Thoracic aorta (tissue), 2 donors: ENCODE measurements at regions not wholly inside any gene's neighbourhood (a gene's known extent, or its start where the extent isn't known, plus 50 kb on each side); places are given as distances from the start of the nearest gene placed in this dataset.

Experiments used
- ATAC-seq: fragments of 150-250 bp; one replicate; pipeline ENCODE4 v1.8.0; 2017; ENCODE audit warnings: low read depth; ENCODE audit not compliant: insufficient number of reproducible peaks, low FRiP score
- DNase-seq: peaks from one replicate; pipeline ENCODE4 v3.0.0-alpha.2; 2020; ENCODE audit warnings: low spot score
- H3K27ac ChIP-seq, 2 donors: fragments of 200-600 bp; sonication (generic); 1 replicate in 1 of 2; 2 replicates in 1 of 2; pipeline ENCODE4 v1.5.1; 2016; ENCODE audit warnings: mild to moderate bottlenecking in 2 of 2, moderate library complexity in 2 of 2
- H3K27me3 ChIP-seq: fragments of 200-600 bp; sonication (generic); replicated peaks from 2 replicates; pipeline ENCODE4 v1.6.0; 2016; ENCODE audit warnings: mild to moderate bottlenecking; ENCODE audit not compliant: insufficient read depth
- H3K36me3 ChIP-seq: fragments of 200-600 bp; sonication (generic); one replicate; pipeline ENCODE4 v1.5.1; 2016
- H3K4me1 ChIP-seq, 2 donors: fragments of 200-600 bp; sonication (generic); 1 replicate in 1 of 2; 2 replicates in 1 of 2; pipeline versions ENCODE4 v1.5.1 to v1.6.0; 2016; ENCODE audit warnings: low read depth in 2 of 2, mild to moderate bottlenecking in 1 of 2; ENCODE audit not compliant: control insufficient read depth in 1 of 2
- H3K4me3 ChIP-seq: fragments of 200-600 bp; sonication (generic); 2 replicates; pipeline ENCODE4 v1.5.1; 2016; ENCODE audit warnings: mild to moderate bottlenecking
- H3K9me3 ChIP-seq: fragments of 200-600 bp; sonication (generic); 2 replicates; pipeline ENCODE4 v1.5.1; 2016
- TF ChIP-seq, protein P1 (sequence below): fragments of 200-600 bp; sonication (generic); IDR thresholded peaks from one replicate; pipeline ENCODE4 v1.5.1; 2019; ENCODE audit warnings: antibody characterized with exemption

GRCh38 chr6:4698901-4699659 is 77.1 kb upstream of the CDYL start:
- Histone ChIP-seq H3K27ac (no peak overlapping the region), H3K36me3 (no peaks in the 10 kb centered on the region), H3K9me3 (no peaks in the 10 kb centered on the region), H3K4me3 (no peak overlapping the region), H3K27me3 (no peaks in the 10 kb centered on the region), H3K4me1 (no peaks in the 10 kb centered on the region)
- DNase-seq (no peak), ATAC-seq (no peak)
- TF ChIP-seq, protein P1, sequence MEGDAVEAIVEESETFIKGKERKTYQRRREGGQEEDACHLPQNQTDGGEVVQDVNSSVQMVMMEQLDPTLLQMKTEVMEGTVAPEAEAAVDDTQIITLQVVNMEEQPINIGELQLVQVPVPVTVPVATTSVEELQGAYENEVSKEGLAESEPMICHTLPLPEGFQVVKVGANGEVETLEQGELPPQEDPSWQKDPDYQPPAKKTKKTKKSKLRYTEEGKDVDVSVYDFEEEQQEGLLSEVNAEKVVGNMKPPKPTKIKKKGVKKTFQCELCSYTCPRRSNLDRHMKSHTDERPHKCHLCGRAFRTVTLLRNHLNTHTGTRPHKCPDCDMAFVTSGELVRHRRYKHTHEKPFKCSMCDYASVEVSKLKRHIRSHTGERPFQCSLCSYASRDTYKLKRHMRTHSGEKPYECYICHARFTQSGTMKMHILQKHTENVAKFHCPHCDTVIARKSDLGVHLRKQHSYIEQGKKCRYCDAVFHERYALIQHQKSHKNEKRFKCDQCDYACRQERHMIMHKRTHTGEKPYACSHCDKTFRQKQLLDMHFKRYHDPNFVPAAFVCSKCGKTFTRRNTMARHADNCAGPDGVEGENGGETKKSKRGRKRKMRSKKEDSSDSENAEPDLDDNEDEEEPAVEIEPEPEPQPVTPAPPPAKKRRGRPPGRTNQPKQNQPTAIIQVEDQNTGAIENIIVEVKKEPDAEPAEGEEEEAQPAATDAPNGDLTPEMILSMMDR: no peak

DNA sequence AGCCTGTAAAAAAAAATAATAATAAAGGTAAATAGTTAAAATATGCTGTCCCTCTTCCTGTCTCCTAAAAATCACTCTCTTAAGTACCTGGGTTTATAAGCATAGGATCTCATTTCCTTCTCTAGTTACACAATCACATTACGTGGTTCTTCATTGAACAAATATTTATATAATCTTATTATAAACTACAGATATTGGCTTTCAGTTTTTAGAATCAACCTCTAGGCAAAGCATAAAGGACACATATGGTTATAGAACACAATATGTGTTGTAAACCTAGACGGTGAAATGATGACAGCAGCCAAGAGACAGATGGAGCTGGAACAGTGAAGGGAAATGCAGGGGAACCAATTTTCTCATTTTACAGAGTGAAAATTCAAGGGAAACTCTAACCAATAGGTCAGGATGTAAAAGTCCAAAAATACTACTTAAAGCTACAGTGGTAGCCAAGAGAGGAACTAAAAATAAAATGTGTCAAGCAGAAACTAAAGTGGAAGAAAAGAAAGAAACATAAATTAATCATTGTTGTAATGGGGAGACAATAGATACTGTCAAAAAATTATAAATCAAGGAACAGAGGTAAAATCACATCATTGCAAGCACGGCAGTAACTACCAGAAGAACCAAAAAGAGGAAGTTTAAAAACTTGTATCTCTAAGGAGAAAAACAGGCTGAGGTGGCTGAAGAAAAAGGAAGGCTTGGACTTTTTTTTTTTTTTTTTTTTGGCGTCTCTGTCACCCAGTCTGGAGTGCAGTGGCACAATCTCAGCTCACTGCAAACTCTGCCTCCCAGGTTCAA is 82.8 kb upstream of the CDYL start:
- no peaks in the 10 kb centered on the region for H3K27me3 ChIP-seq
- no peak for DNase-seq
- TF ChIP-seq, protein P1: no peak
- peaks cover 0 to 5% of the 10 kb centered on the region in 2 donors for H3K4me1 ChIP-seq
- ATAC-seq: no peak
- no peaks in the 10 kb centered on the region for H3K9me3 ChIP-seq
- no peak overlapping the region for H3K4me3 ChIP-seq
- H3K36me3 ChIP-seq: no peaks in the 10 kb centered on the region
- no peak overlapping the region for H3K27ac ChIP-seq

DNA sequence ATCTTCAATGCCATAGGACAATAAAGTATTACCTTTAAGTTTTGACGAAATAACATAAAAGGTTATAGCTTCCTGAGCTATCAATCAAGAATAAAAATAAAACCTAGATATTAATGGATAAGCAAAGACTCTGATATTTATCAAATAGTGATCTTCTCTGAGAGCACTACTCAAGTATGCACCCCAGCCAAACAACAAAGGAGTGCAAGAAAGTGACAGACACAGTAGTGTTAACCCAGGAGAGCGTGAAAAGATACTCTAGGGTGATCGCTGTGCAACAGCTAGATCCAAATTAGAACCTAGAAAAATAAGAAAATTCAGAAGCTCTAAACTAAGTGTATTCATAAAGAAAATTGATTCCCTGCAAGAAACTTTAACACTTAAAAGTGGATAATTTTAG is 83.5 kb upstream of the CDYL start:
- DNase-seq: no peak
- Histone ChIP-seq H3K4me1 (peaks cover 0 to 5% of the 10 kb centered on the region in 2 donors), H3K9me3 (no peaks in the 10 kb centered on the region), H3K27ac (no peak overlapping the region), H3K27me3 (no peaks in the 10 kb centered on the region), H3K4me3 (no peak overlapping the region), H3K36me3 (no peaks in the 10 kb centered on the region)
- TF ChIP-seq, protein P1: no peak
- no peak for ATAC-seq

- Histone ChIP-seq H3K27me3 (no peaks in the 10 kb centered on the region), H3K4me1 (peaks cover 0 to under 1% of the 10 kb centered on the region in 2 donors), H3K36me3 (no peaks in the 10 kb centered on the region), H3K9me3 (no peaks in the 10 kb centered on the region), H3K27ac (no peak overlapping the region), H3K4me3 (no peak overlapping the region)
- DNase-seq: no peak
- no peak for ATAC-seq
- TF ChIP-seq, protein P1: no peak
Measured at GRCh38 chr6:4687989-4688947, 87.9 kb upstream of the CDYL start.
